Vagina (tissue), 2 donors: ENCODE measurements at regions not wholly inside any gene's neighbourhood (a gene's known extent, or its start where the extent isn't known, plus 50 kb on each side); places are given as distances from the start of the nearest gene placed in this dataset.

Source experiments
- DNase-seq, 2 donors: peaks; one replicate each; pipeline ENCODE4 v3.0.0-alpha.2; 2017; ENCODE audit errors: extremely low spot score in 2 of 2
- H3K27ac ChIP-seq: fragments of 200-600 bp; sonication (generic); one replicate; pipeline ENCODE4 v1.5.1; 2019
- H3K27me3 ChIP-seq: fragments of 200-600 bp; sonication (generic); one replicate; pipeline ENCODE4 v1.5.1; 2019
- H3K36me3 ChIP-seq, 2 donors: fragments of 200-600 bp; sonication (generic); one replicate each; pipeline ENCODE4 v1.5.1; 2017 to 2019
- H3K4me1 ChIP-seq: fragments of 200-600 bp; sonication (generic); one replicate; pipeline ENCODE4 v1.5.1; 2019
- H3K4me3 ChIP-seq, 2 donors: fragments of 200-600 bp; sonication (generic); 1 replicate in 1 of 2; 2 replicates in 1 of 2; pipeline ENCODE4 v1.5.1; 2016 to 2019
- H3K9me3 ChIP-seq: fragments of 200-600 bp; sonication (generic); one replicate; pipeline ENCODE4 v1.5.1; 2019
- POLR2A ChIP-seq, 2 donors: fragments of 450-650 bp; IDR thresholded peaks; one replicate each; pipeline ENCODE4 v1.6.1; 2017; ENCODE audit warnings: antibody characterized with exemption in 2 of 2, mild to moderate bottlenecking in 2 of 2, moderate library complexity in 2 of 2
- POLR2AphosphoS5 ChIP-seq, 2 donors: sonication (generic); formaldehyde crosslinking; IDR thresholded peaks; one replicate each; pipeline ENCODE4 v1.9.0; 2017; ENCODE audit warnings: antibody characterized with exemption in 2 of 2, mild to moderate bottlenecking in 2 of 2, low read depth in 1 of 2; ENCODE audit not compliant: insufficient read depth in 1 of 2
- intact Hi-C: fragments of 100-400 bp; cut with DNase I; formaldehyde crosslinking; loops from one replicate; pipeline ENCODE4 v1.15.1; 2023
- TF ChIP-seq, protein P1 (sequence below), 3 experiments: fragments of 450-650 bp in 2 of 3; fragments of 200-600 bp in 1 of 3; sonication (generic) in 1 of 3; IDR thresholded peaks; one replicate each; pipeline ENCODE4 v1.5.1; 2017 to 2019; ENCODE audit warnings: antibody characterized with exemption in 3 of 3, mild to moderate bottlenecking in 2 of 3, moderate library complexity in 2 of 3

DNA sequence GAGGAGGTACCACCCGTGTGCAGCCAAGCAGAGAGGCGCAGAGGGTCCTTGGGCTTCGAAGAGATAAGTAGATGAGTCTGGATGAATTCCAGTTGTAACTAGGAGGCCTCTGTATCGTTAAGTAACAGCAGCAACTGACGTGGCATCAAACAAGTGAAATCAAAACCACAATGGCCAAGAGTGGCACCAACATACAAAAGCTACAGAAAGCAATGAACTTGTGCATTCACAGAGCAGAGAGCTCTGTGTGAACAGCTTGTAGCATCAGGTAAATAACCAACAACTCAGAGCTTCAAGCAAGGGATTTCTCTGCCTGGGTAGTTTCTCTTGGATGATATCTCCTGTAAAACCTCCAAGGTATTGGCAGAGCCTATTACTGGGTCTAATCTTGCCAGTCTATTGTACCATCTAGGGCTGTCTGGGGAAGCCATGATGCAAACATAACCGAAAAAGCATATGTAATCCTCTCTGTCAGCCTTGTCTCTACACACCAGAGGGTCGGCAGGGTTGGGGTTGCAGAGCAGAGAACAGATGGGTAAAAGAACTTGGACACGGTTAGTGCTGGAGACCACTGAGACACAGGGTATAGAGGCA lies 83.1 kb upstream of the USP47 start:
- H3K4me1 ChIP-seq: no peaks in the 10 kb centered on the region
- H3K36me3 ChIP-seq: no peaks in the 10 kb centered on the region
- intact Hi-C loops: no loop called here
- no peaks in the 10 kb centered on the region for H3K27me3 ChIP-seq
- no peak overlapping the region for H3K27ac ChIP-seq
- TF ChIP-seq, protein P1, sequence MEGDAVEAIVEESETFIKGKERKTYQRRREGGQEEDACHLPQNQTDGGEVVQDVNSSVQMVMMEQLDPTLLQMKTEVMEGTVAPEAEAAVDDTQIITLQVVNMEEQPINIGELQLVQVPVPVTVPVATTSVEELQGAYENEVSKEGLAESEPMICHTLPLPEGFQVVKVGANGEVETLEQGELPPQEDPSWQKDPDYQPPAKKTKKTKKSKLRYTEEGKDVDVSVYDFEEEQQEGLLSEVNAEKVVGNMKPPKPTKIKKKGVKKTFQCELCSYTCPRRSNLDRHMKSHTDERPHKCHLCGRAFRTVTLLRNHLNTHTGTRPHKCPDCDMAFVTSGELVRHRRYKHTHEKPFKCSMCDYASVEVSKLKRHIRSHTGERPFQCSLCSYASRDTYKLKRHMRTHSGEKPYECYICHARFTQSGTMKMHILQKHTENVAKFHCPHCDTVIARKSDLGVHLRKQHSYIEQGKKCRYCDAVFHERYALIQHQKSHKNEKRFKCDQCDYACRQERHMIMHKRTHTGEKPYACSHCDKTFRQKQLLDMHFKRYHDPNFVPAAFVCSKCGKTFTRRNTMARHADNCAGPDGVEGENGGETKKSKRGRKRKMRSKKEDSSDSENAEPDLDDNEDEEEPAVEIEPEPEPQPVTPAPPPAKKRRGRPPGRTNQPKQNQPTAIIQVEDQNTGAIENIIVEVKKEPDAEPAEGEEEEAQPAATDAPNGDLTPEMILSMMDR (IDR thresholded peaks at IDR 0.05): no peak
- H3K4me3 ChIP-seq: no peak overlapping the region
- no peaks in the 10 kb centered on the region for H3K9me3 ChIP-seq
- peak; percentile 56 to 61 for DNase-seq

GRCh38 chr11:11757909-11758308 lies 83.9 kb upstream of the USP47 start:
- no peaks in the 10 kb centered on the region for H3K4me1 ChIP-seq
- peak; percentile 19 to 60 for DNase-seq
- intact Hi-C loops: no loop called here
- no peak overlapping the region for H3K4me3 ChIP-seq
- no peaks in the 10 kb centered on the region for H3K9me3 ChIP-seq
- no peak for TF ChIP-seq POLR2AphosphoS5 (IDR thresholded peaks at IDR 0.05; ENCODE audit: insufficient read depth in 1 of 2, low read depth in 1 of 2)
- TF ChIP-seq, protein P1 (IDR thresholded peaks at IDR 0.05): no peak
- TF ChIP-seq POLR2A (IDR thresholded peaks at IDR 0.05): no peak
- H3K27ac ChIP-seq: no peak overlapping the region
- no peaks in the 10 kb centered on the region for H3K27me3 ChIP-seq
- no peaks in the 10 kb centered on the region for H3K36me3 ChIP-seq

- Histone ChIP-seq H3K4me3 (no peak overlapping the region), H3K9me3 (no peaks in the 10 kb centered on the region), H3K27me3 (no peaks in the 10 kb centered on the region), H3K36me3 (no peaks in the 10 kb centered on the region), H3K4me1 (no peaks in the 10 kb centered on the region), H3K27ac (no peak overlapping the region)
- intact Hi-C loops: no loop called here
- DNase-seq: peak; percentile 28 to 44
- TF ChIP-seq, protein P1 (IDR thresholded peaks at IDR 0.05): no peak
- TF ChIP-seq POLR2AphosphoS5 (IDR thresholded peaks at IDR 0.05; ENCODE audit: insufficient read depth in 1 of 2, low read depth in 1 of 2) (no peak), POLR2A (IDR thresholded peaks at IDR 0.05) (no peak)
Observed at GRCh38 chr11:11756718-11757117, 85.1 kb upstream of the USP47 start.

- Histone ChIP-seq H3K4me3 (no peak overlapping the region), H3K27me3 (no peaks in the 10 kb centered on the region), H3K36me3 (no peaks in the 10 kb centered on the region), H3K9me3 (no peaks in the 10 kb centered on the region), H3K4me1 (no peaks in the 10 kb centered on the region), H3K27ac (no peak overlapping the region)
- TF ChIP-seq POLR2AphosphoS5 (IDR thresholded peaks at IDR 0.05; ENCODE audit: insufficient read depth in 1 of 2, low read depth in 1 of 2): no peak
- TF ChIP-seq, protein P1 (IDR thresholded peaks at IDR 0.05): no peak
- TF ChIP-seq POLR2A (IDR thresholded peaks at IDR 0.05): no peak
- peak in 1 of 2 donors; percentile 61 for DNase-seq
- intact Hi-C loops: no loop called here
Observed at GRCh38 chr11:11755871-11756270, 85.9 kb upstream of the USP47 start.

- TF ChIP-seq, protein P1 (IDR thresholded peaks at IDR 0.05): no peak
- TF ChIP-seq POLR2AphosphoS5 (IDR thresholded peaks at IDR 0.05; ENCODE audit: insufficient read depth in 1 of 2, low read depth in 1 of 2): no peak
- no peak for TF ChIP-seq POLR2A (IDR thresholded peaks at IDR 0.05)
- Histone ChIP-seq H3K9me3 (no peaks in the 10 kb centered on the region), H3K27me3 (no peaks in the 10 kb centered on the region), H3K27ac (no peak overlapping the region), H3K4me1 (no peaks in the 10 kb centered on the region), H3K36me3 (no peaks in the 10 kb centered on the region), H3K4me3 (no peak overlapping the region)
- intact Hi-C loops: no loop called here
- peak in 1 of 2 donors; percentile 42 for DNase-seq
Observed at GRCh38 chr11:11752679-11753078, 89.1 kb upstream of the USP47 start.
